Loucy (cell line): ENCODE measurements at regions not wholly inside any gene's neighbourhood (a gene's known extent, or its start where the extent isn't known, plus 50 kb on each side); places are given as distances from the start of the nearest gene placed in this dataset.

Source experiments
- EZH2phosphoT487 ChIP-seq: fragments of 200-600 bp; IDR thresholded peaks from 2 replicates; pipeline ENCODE4 v1.6.1; 2018; ENCODE audit warnings: antibody characterized with exemption, mild to moderate bottlenecking, moderate library complexity, borderline replicate concordance
- TF ChIP-seq, protein P1 (sequence below): fragments of 200-600 bp; sonication (generic); conservative IDR thresholded peaks from 2 replicates; pipeline ENCODE4 v1.5.1; 2014; ENCODE audit warnings: mild to moderate bottlenecking, antibody characterized with exemption, low read length

DNA sequence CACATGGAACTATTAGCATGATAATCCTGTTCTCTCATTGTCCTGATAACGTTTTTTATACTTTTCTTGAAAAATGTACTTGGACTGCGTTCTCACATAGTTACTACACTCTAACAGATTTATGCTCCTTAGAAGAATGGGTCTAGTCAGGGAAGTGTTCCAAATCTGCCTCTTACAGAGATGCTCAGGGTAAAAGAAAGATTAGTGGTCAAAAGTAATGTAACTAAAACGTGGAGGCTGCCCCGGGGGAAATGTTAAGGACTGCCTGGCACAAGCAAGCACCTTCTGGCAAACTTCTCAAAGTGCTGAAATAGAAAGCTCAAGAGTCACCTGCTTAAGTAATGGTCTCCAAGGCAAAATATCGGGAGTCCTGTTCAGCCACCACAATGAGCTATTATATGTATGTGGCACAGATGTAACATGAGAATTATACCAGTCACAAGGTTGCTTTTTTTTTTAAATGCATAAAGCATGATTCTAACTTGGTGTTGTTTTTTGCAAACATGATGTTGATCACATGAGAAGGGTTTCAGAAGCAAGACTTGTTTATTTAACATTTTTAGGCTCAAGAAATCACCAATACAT, 244.5 kb upstream of the JARID2 start:
- TF ChIP-seq, protein P1, sequence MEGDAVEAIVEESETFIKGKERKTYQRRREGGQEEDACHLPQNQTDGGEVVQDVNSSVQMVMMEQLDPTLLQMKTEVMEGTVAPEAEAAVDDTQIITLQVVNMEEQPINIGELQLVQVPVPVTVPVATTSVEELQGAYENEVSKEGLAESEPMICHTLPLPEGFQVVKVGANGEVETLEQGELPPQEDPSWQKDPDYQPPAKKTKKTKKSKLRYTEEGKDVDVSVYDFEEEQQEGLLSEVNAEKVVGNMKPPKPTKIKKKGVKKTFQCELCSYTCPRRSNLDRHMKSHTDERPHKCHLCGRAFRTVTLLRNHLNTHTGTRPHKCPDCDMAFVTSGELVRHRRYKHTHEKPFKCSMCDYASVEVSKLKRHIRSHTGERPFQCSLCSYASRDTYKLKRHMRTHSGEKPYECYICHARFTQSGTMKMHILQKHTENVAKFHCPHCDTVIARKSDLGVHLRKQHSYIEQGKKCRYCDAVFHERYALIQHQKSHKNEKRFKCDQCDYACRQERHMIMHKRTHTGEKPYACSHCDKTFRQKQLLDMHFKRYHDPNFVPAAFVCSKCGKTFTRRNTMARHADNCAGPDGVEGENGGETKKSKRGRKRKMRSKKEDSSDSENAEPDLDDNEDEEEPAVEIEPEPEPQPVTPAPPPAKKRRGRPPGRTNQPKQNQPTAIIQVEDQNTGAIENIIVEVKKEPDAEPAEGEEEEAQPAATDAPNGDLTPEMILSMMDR: no peak
- no peak for TF ChIP-seq EZH2phosphoT487
